Stimulated activated CD8-positive, alpha-beta memory T cell treated with anti-CD3 and anti-CD28 coated beads, Interleukin-12 subunit alpha, Interleukin-12 subunit beta, amount 100 ng/mL, for 24 hours (primary cell): ENCODE measurements at regions not wholly inside any gene's neighbourhood (a gene's known extent, or its start where the extent isn't known, plus 50 kb on each side); places are given as distances from the start of the nearest gene placed in this dataset.

Experiments used
- DNase-seq: peaks from one replicate; pipeline ENCODE4 v3.0.0-alpha.2; 2020; ENCODE audit errors: extremely low read depth

DNA sequence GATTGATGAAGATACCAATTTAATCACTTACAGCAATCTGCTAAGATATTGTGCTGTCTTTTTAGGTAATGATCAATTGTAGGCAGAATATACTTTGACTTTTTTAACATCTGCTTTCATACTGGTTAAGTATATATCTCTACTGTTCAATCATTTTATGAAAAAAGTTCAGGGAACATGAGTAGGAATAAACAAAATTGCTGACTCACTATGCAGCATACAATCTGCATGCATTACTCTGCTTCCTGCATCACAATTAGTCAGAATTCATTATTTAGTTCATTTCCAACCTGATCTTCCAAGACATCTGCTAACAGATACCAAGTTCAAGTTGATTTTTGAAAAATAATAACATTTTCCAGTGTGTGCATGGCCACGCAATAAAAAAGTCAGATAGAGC lies 1430.4 kb upstream of the LRRTM1 start:
- no peak for DNase-seq

DNA sequence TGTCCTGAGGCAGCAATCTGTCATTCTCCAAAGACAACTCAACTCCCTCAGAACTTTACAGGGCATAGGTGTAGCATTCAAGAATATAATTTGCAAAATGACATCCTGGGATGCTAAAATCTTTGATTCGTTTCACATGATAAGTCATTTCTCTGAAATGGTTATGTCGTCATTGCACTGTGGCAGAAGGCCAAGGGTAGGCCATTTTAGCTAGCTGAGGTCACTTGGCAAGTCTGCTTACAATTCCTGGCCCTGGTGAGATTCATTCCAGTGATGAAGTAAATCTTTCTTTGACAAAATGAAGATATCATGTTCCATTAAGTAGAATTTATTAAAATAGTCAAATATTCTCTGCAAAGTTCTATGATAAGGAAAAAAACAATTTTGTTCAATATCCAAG lies 1410.3 kb upstream of the LRRTM1 start:
- no peak for DNase-seq

DNA sequence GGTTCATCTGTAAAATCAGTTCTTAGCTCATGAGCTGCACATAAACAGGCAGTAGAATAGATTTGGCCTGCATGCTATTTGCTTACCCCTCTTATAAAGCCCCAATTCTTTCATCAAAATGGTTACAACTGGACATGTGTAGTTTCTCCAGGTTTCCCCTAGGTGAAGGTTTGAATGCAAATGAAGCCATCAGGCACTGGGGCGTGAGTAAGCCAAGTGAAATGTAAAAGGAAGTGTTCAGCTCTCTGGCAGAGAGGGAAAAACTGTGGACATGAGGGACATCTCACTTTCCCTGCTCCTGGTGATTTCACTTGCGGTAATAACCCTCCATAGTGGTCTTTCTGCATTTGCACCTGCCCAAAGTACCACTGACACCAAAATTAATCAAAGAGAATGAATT lies 1402.3 kb upstream of the LRRTM1 start:
- no peak for DNase-seq

DNA sequence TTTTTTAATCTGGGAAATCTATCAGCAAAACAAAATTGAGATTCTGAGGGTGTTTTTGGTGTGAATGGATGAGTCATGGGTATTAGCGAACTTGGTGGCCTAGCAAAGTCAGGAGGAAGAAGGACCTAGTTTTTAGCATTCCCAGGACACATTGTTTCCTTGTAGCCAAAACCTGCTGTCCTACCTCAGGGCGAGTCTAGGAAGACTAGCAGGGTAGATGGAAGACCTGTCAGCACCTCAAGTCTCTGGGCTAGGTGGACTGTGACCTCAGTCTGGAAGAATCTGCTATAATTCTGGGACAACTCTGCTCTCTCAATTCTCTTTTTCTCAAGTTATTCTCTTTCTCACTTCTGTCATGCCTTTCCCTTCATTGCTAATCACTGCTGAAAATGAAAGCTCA lies 1399.3 kb upstream of the LRRTM1 start:
- DNase-seq, result no peak

DNA sequence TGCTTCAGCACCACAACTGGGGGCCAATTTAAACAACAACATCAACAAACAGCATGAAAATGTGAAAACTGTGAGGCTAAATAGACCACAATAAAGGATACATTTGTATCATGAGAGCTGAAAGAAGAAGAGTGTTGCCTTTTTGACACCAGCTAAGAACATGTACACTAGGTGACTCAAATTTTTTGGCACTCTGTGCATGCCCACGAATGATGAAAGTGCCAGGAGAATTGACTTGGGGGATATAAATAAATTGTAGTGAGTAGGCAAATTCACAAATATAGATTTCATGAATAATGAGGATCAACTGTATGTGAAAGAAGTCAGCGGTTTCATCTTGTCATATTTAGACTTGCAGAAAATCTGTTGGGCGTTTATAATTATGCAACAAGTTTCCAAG lies 1388.0 kb upstream of the LRRTM1 start:
- DNase-seq, result no peak

DNA sequence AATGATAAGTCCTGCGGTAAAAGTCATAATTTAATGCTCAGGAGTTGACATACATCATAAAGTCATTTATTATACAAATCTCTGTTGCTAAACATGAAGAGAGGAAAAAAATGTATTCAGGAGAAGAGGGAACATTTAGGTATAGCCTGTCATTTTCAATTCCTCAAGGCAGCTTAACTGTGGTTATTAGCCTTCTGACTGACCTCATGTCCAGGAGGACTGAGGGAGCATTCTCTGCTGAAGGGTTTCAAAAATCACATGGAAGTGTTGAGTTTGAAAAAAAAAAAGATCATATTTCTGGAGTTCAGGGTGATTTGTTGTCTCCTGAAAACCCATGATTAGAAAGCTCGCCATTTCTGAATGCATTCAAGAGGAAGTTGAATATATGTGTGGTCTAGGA lies 1371.1 kb upstream of the LRRTM1 start:
- no peak for DNase-seq

DNA sequence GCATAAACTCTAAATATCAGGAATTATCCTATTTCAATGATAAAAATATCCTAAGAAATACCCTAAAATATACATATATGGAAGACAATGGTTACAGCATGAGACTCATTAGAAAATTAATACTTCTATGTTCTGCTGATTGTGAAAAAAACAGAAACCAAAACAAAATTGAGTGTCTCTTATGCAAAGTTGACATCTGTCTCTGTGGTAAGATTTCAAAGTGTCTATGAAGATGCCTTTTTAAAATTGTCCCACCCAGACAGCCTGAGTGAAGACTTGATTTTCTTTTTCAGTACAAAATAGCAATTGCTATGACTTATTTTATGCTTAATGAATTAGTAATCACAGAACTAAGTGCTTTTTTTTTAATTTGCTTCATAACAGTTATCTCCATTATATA lies 1368.4 kb upstream of the LRRTM1 start:
- no peak for DNase-seq

DNA sequence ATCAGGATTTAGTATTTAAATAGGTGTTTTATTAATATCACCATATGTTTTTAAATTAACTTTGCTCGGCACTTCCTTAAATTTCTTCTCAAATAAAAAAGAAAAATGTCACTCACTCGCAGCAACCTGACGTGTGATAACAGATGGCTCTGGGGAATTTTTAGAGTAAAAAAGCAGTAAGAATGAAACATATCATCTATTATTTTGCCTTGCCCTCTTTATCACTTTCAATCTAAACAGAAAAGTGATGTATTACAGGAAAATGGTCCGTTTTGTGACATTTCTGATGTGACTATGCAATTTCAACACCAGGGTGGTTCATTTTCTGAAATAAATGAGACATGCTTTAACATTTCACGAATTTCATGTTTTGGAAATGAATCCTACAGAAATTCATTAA lies 1368.0 kb upstream of the LRRTM1 start:
- DNase-seq, result no peak

DNA sequence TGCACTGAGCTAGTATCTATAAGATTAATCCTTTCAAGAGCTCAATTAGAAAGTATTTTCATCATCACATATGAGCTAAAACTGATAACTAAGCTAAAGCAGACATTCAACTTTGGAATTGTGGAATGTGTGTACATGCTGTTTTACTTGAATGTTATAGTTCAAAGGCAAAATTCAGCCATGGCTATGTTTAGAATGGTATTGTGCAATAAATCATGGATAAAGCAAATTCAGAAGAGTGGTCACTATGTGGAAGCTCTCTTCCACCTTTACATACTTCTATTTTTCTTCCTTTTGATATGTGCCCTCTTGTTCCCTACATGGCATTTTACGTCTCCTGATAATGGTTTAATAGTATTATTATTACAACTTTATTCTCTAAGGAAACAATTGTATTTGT lies 1366.3 kb upstream of the LRRTM1 start:
- DNase-seq, result no peak

DNA sequence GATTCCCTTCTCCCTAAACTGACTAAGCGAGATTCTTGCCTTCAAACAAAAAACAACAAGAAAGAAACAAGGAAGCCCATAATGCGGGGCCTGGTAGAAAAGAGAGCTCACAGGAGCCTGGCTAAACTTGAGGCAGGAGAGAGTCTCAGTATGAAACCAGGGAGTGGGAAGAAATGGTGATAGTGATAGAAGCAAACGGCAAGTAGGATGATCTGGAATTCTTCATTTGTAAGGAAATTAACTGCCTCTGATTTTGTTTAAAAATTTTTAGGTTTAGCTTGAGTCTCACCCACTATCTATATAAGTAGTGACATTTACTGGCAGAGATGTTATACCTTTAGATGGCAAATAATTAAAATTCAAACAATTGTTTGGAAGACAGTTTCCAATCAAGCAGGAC lies 1356.5 kb upstream of the LRRTM1 start:
- no peak for DNase-seq

DNA sequence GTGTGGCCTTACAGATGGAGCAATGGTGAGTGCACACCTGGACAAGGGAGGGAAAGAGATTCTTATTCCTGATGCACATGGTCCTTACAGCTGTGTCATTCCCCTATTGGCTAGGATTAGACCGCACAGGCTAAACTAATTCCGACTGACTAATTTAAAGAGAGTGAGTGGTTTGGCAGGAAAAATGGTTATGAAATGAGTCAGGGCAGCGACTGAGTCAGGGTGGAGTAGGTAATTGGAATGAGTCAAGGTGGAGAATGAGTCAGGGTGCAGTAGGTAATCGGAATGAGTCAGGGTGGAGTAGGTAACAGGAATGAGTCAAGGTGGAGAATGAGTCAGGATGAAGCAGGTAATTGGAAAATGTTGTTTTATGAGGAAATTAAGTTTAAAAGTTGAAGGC lies 1353.7 kb upstream of the LRRTM1 start:
- DNase-seq, result no peak

DNA sequence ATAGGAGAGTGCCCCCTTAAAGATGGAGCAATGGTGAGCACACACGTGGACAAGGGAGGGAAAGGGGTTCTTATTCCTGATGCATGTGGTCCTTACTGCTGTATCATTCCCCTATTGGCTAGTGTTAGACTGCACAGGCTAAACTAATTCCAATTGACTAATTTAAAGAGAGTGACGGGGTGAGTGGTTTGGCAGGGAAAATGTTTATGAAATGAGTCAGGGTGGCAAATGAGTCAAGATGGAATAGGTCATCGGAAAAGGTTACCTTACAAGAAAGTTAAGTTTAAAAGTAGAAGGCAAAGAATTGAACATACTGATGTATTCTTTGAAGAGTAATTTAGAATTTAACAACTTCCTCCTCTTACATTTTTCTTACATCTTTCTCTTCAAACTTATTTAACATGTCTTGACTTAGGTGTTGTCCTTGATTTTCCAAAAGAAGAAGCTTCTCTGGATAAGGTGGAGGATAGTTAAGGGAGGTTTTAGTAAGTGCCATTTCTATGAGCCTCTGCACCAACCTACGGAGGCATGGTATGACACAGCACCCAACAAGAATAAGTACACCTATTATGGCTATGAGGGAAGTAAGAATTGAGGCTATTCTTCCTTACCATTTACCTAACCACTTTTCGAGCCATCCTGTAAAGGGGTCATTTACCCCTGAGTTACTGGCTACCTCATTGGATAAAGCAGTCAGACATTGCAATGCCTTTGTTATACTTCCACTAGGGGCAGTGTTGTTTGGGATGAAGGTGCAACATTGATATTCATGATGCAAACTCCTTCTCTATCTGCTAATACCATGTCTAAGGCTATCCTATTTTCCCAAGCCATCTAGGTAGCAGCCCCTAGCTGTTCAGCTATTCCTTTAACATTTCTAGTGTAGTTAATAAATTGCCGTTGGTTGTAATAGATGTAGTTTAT lies 1345.8 kb upstream of the LRRTM1 start:
- no peak for DNase-seq

DNA sequence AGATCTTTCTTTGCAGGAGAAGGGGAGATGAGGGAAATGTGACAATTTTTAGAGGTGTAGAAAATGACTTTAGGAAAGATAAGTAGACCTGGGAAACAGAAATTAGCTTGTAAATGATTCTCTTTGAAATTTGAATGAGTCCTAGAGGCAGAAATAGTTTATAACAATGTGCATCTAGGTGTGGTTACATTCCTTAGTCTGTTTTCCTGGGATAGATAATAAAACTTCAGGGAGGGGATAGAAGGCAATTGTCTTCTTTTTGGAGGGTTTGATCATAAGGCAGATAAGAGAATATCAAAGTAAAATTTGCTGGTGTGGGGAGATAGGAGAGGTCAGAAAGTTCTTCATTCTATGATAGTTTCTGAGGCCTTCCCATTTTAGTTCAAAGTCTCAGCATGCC lies 1344.3 kb upstream of the LRRTM1 start:
- no peak for DNase-seq

DNA sequence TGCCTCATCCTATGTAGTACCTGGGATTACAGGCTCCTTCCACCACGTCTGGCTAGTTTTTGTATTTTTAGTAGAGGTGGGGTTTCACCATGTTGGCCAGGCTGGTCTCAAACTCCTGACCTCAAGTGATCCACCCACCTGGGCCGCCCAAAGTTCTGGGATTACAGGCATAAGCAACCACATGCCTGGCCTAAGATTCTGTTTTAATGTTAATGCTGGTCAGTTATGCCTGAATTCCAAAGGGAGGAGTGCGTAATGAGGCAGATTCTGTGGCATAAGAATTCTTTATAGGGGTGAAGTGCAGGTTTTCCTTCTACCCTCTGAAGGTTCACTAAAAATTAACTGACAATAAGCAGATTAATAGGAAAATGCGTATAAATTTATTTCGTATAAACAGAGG lies 1343.8 kb upstream of the LRRTM1 start:
- no peak for DNase-seq

DNA sequence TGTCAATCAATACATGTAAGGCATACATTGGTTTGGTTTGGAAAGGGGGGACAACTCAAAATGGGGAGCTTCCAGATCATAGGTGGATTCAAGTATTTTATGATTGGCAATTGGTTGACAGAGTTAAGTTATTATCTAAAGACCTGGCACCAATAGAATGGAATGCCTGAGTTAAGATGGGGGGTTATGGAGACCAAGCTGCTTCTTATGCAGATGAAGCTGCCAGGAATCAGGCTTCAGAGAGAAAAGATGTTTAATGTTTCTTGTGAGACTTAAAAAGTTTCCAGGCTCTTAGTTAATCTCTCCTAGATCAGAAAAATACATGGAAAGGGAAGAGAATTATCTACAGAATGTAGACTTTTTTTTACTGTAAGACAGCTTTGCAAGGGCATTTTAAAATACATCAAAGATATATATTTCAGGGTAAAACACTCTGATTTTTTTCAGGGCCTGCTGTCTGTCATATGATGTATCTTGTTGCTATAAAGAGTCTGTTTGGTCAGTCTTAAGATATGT lies 1343.2 kb upstream of the LRRTM1 start:
- no peak for DNase-seq

DNA sequence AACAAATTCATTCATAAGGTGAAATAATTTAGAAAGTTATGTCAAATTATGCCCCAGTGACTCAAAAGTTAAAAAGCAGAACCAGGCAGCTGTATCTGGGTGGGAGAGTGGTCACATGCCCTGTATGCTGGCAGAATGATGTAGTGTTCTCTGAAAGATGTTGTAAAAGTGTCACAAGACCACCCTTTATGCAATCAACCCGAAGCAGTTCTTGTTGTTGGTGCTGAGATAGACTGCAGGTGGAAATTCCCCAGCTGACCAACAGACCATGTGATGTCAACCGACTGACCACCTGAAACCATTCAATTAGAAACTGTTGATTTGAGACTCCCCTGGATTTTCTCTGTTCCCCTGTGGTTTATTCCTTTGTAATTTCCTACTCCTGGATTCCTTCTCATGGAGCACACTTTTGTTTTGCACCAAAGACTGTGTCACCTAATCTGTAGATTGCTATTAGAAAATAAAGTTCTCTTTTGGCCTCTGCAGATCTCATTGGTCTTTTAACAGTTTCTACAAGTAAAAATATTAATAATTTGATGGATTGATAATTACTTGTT lies 1341.3 kb upstream of the LRRTM1 start:
- no peak for DNase-seq

DNA sequence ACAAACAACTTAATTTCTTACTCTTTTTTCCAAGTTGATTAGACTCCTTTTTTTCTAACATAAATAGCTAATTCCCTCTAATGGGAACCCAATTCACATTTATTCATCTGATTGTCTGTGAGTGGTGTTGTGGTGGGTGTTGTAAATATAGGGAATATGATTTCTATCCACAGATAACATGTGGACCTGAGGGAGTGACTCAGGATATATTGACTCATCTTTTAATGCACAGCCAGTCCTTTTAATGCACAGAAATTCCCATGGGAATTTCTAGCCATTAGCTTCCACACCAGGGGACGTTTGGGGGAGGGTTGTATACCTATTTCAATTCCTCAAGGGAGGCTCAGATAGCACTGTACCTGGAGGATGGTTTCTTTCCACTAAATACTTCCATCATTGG lies 1339.6 kb upstream of the LRRTM1 start:
- DNase-seq, result no peak

DNA sequence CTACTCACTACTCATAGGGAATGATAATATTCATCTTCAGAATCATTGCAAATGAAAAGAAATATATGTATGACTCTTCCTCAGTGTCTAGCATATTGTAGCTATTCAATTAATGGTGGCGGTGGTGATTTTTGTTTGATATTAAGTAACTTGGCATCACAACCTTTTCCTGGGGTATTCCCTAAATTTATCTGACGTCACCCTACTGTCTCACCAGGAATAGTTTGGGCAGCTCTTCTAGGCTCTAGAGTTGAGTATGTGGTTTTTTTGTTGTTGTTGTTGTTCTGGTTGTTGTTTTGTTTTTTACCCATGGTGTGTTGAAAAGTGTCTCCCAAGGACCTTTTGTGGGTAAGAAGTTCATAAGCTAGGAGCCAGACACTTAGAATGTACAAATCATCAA lies 1320.3 kb upstream of the LRRTM1 start:
- no peak for DNase-seq

DNA sequence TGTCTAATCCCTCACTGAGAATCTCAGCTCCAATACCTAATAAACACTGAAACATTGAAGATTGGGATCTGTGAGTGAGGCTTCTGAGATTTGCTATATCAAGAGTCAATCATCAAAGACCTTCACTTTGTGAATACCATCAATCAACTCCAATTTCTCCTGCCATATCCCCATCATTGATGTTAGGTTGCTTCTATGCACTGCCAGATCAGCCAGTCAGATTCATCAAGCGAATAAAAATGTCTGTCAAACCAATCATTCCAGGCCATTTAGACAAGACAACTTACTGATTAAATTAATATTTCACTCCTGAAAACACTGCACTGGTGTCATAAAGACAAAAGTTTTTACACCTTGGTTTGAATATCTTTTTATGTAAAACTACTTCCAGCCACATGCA lies 1295.5 kb upstream of the LRRTM1 start:
- DNase-seq, result no peak

DNA sequence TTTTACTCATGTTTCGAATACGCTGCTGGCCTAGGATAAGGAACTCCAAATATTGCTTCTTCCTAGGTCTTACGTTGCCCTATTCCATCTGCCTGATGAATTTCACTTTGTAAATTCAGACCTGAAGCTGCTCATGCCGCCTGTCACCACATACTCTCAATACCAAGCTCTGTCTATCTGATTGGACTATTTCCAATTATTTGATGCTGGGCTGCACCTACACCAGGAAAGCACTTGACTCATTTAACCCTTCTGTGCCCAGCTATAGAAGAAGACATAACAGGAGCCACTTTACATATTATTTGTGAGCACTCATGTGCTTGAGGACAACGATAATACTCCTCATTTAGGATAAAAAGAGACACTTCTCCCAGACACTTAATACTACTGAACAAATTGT lies 1293.9 kb upstream of the LRRTM1 start:
- DNase-seq, result no peak

DNA sequence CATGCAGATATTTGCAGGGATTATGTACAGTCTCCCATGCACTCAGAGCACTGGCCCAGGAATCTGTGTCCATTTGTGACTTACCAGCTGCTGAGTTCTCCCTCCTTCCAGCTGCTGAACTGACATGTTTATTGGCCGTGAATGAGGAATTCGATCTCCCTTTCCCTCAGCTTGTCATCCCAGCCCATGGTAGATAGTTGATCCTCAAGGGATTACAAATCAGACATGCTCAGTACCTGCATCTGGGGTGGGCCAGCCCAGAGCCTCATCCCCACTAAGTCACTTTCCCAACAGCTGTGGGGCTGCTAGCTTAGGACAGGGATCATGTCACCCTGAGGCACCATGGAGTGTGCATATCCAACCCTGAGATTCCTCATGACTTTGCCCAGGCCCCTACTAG lies 1284.9 kb upstream of the LRRTM1 start:
- no peak for DNase-seq

DNA sequence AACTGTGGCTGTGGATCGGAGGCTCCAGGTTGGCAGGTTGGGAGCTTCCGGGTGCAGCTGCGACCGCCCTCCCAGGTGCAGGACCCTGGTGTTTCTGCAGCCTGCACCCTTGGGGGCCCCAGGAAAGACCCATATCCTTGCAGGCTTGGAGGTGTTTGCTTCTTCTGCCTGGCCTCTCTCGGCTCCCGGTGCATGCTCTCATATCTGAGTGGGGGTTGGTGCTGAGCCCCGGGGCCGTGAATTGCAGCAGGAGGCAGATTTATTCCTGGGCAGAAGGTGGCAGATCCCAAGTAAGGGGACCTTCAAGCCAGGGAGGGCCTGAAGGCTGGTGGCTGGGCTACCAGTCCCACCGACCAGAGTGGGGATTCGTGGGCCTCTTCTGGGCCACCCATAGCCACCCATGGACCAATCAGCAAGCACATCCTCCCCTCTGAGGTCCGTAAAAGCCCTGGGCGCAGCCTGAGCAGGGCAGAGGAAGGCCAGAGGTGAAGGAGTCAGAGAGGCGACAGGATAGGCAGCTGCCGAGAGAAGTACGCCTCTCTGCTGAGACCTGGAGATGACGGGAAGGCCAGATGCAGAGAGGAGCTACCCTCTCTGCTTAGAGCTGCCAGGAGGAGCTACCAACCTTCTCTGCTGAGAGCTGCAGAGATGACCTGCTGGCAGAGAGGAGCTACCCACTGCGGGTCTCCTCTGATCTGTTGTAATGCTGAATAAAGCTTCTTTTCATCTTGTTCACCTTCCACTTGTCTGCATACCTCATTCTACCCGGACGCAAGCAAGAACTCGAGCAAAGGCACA lies 1279.0 kb upstream of the LRRTM1 start:
- no peak for DNase-seq

DNA sequence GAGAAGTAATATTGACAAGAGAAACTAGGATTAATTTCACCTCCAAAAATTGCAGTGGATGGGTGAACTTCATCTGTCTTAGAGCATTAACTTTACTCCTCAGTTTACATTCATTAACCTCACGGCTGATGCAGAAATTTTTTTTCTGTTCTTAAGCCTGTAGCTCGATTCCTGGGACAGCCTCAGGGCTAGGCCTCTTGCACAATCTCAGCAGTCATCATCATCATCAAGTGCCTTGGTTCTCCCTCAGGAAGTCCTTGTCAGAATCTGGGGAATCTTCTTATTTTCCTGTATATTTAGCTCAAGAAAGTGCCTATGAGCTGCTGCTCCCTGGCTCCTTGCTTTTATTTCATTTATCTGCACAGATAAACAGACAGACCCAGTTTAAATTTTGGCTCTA lies 1272.2 kb upstream of the LRRTM1 start:
- DNase-seq, result no peak
